MM.1S (cell line): ENCODE measurements at regions not wholly inside any gene's neighbourhood (a gene's known extent, or its start where the extent isn't known, plus 50 kb on each side); places are given as distances from the start of the nearest gene placed in this dataset.

ENCODE experiments used
- DNase-seq: peaks from one replicate; pipeline ENCODE4 v3.0.0-alpha.2; 2015
- H2AFZ ChIP-seq: fragments of 300-600 bp; sonication (generic); 2 replicates; pipeline ENCODE4 v1.6.0; 2016; ENCODE audit warnings: antibody characterized with exemption, low read length
- H3F3A ChIP-seq: fragments of 300-600 bp; sonication (generic); 2 replicates; pipeline ENCODE4 v1.6.1; 2016; ENCODE audit warnings: mild to moderate bottlenecking, antibody characterized with exemption, low read length, moderate library complexity, mixed read lengths; ENCODE audit not compliant: insufficient read depth
- H3K27ac ChIP-seq: fragments of 300-600 bp; sonication (generic); 2 replicates; pipeline ENCODE4 v1.5.1; 2016; ENCODE audit warnings: mild to moderate bottlenecking, low read length
- H3K27me3 ChIP-seq: fragments of 300-600 bp; sonication (generic); replicated peaks from 2 replicates; pipeline ENCODE4 v1.6.0; 2016; ENCODE audit warnings: low read length; ENCODE audit not compliant: insufficient read depth
- H3K36me3 ChIP-seq: fragments of 300-600 bp; sonication (generic); replicated peaks from 2 replicates; pipeline ENCODE4 v1.6.1; 2016; ENCODE audit warnings: mild to moderate bottlenecking, low read length, mixed read lengths; ENCODE audit not compliant: insufficient read depth
- H3K4me1 ChIP-seq: fragments of 300-600 bp; sonication (generic); 2 replicates; pipeline ENCODE4 v1.6.1; 2016; ENCODE audit warnings: low read length, mixed read lengths
- H3K4me2 ChIP-seq: fragments of 300-600 bp; sonication (generic); 2 replicates; pipeline ENCODE4 v1.6.0; 2016; ENCODE audit warnings: low read depth, low read length
- H3K4me3 ChIP-seq: fragments of 300-600 bp; sonication (generic); 2 replicates; pipeline ENCODE4 v1.5.1; 2016; ENCODE audit warnings: low read length, mixed read lengths
- H3K79me2 ChIP-seq: fragments of 300-600 bp; sonication (generic); 2 replicates; pipeline ENCODE4 v1.6.1; 2016; ENCODE audit warnings: mixed run types, low read length, mixed read lengths
- H3K9ac ChIP-seq: fragments of 300-600 bp; sonication (generic); 2 replicates; pipeline ENCODE4 v1.6.1; 2016; ENCODE audit warnings: low read length, mixed read lengths
- H3K9me2 ChIP-seq: fragments of 300-600 bp; sonication (generic); replicated peaks from 2 replicates; pipeline ENCODE4 v1.6.1; 2016; ENCODE audit warnings: mild to moderate bottlenecking, low read length, mixed read lengths; ENCODE audit not compliant: insufficient read depth
- H3K9me3 ChIP-seq: fragments of 300-600 bp; sonication (generic); replicated peaks from 2 replicates; pipeline ENCODE4 v1.6.1; 2016; ENCODE audit warnings: mild to moderate bottlenecking, low read length, mixed read lengths; ENCODE audit not compliant: insufficient read depth
- H4K20me1 ChIP-seq: fragments of 300-600 bp; sonication (generic); 2 replicates; pipeline ENCODE4 v1.6.1; 2016; ENCODE audit warnings: mild to moderate bottlenecking, low read length, moderate library complexity, mixed read lengths; ENCODE audit not compliant: insufficient read depth
- CTCF ChIP-seq: fragments of 300-600 bp; sonication (generic); IDR thresholded peaks from 2 replicates; pipeline ENCODE4 v1.5.1; 2016; ENCODE audit warnings: antibody characterized with exemption, low read length, mixed read lengths
- EZH2 ChIP-seq: fragments of 300-600 bp; sonication (generic); optimal IDR thresholded peaks from 2 replicates; pipeline ENCODE3; 2017; ENCODE audit warnings: low read depth, mild to moderate bottlenecking, antibody characterized with exemption, low read length, mixed read lengths
- EZH2phosphoT487 ChIP-seq: fragments of 300-600 bp; sonication (generic); IDR thresholded peaks from 2 replicates; pipeline ENCODE4 v1.6.1; 2018; ENCODE audit warnings: antibody characterized with exemption, low read length

- Histone ChIP-seq H3K36me3 (no peaks in the 10 kb centered on the region), H3F3A (no peaks in the 10 kb centered on the region), H3K79me2 (no peaks in the 10 kb centered on the region), H3K4me1 (peaks cover 3% of the 10 kb centered on the region), H3K27ac (no peak overlapping the region), H3K27me3 (no peaks in the 10 kb centered on the region), H3K4me3 (no peak overlapping the region), H4K20me1 (no peaks in the 10 kb centered on the region), H3K9me3 (no peaks in the 10 kb centered on the region), H3K4me2 (no peak overlapping the region), H3K9me2 (no peaks in the 10 kb centered on the region), H3K9ac (no peak overlapping the region), H2AFZ (no peak overlapping the region)
- DNase-seq = no peak
- TF ChIP-seq CTCF (no peak), EZH2phosphoT487 (no peak), EZH2 (no peak)
Observed at GRCh38 chr5:143879646-143880045, 67.7 kb downstream of the HMHB1 start.

GRCh38 chr5:143880178-143880577 lies 68.2 kb downstream of the HMHB1 start:
- no peaks in the 10 kb centered on the region for H3K4me1 ChIP-seq
- H3K9me3 ChIP-seq = no peaks in the 10 kb centered on the region
- H3K27me3 ChIP-seq = no peaks in the 10 kb centered on the region
- DNase-seq = no peak
- no peak for TF ChIP-seq EZH2
- no peak for TF ChIP-seq CTCF
- TF ChIP-seq EZH2phosphoT487 = no peak
- H3K27ac ChIP-seq = no peak overlapping the region
- no peaks in the 10 kb centered on the region for H3K9me2 ChIP-seq
- H3K4me2 ChIP-seq = no peak overlapping the region
- no peaks in the 10 kb centered on the region for H4K20me1 ChIP-seq
- H3K9ac ChIP-seq = no peak overlapping the region
- H3K4me3 ChIP-seq = no peak overlapping the region
- H2AFZ ChIP-seq = no peak overlapping the region
- no peaks in the 10 kb centered on the region for H3K79me2 ChIP-seq
- no peaks in the 10 kb centered on the region for H3K36me3 ChIP-seq
- no peaks in the 10 kb centered on the region for H3F3A ChIP-seq

GRCh38 chr5:143882520-143882919 lies 70.6 kb downstream of the HMHB1 start:
- Histone ChIP-seq H3K27me3 (no peaks in the 10 kb centered on the region), H2AFZ (no peak overlapping the region), H3K36me3 (no peaks in the 10 kb centered on the region), H3K27ac (no peak overlapping the region), H3K4me3 (no peak overlapping the region), H3K4me1 (no peaks in the 10 kb centered on the region), H4K20me1 (no peaks in the 10 kb centered on the region), H3K79me2 (no peaks in the 10 kb centered on the region), H3K9me3 (no peaks in the 10 kb centered on the region), H3K4me2 (no peak overlapping the region), H3F3A (no peaks in the 10 kb centered on the region), H3K9ac (no peak overlapping the region), H3K9me2 (no peaks in the 10 kb centered on the region)
- TF ChIP-seq EZH2 = no peak
- TF ChIP-seq CTCF = no peak
- no peak for TF ChIP-seq EZH2phosphoT487
- DNase-seq = no peak
